Suprapubic skin (tissue), 4 donors: ENCODE measurements at regions not wholly inside any gene's neighbourhood (a gene's known extent, or its start where the extent isn't known, plus 50 kb on each side); places are given as distances from the start of the nearest gene placed in this dataset.

Source experiments
- DNase-seq, 2 donors: peaks; one replicate each; pipeline ENCODE4 v3.0.0-alpha.2; 2019; ENCODE audit warnings: low spot score in 2 of 2
- H3K27ac ChIP-seq: fragments of 200-600 bp; sonication (generic); one replicate; pipeline ENCODE4 v1.5.1; 2019
- H3K27me3 ChIP-seq: fragments of 200-600 bp; sonication (generic); one replicate; pipeline ENCODE4 v1.5.1; 2019
- H3K36me3 ChIP-seq: fragments of 200-600 bp; sonication (generic); one replicate; pipeline ENCODE4 v1.5.1; 2019
- H3K4me1 ChIP-seq: fragments of 200-600 bp; sonication (generic); one replicate; pipeline ENCODE4 v1.5.1; 2019
- H3K4me3 ChIP-seq: fragments of 200-600 bp; sonication (generic); one replicate; pipeline ENCODE4 v1.5.1; 2019; ENCODE audit warnings: mild to moderate bottlenecking
- H3K9me3 ChIP-seq: fragments of 200-600 bp; sonication (generic); one replicate; pipeline ENCODE4 v1.5.1; 2019
- EP300 ChIP-seq: sonication (generic); formaldehyde crosslinking; IDR thresholded peaks from one replicate; pipeline ENCODE4 v1.6.1; 2017; ENCODE audit warnings: antibody characterized with exemption
- POLR2A ChIP-seq, 2 donors: fragments of 450-650 bp; IDR thresholded peaks; one replicate each; pipeline ENCODE4 v1.6.1; 2017; ENCODE audit warnings: antibody characterized with exemption in 2 of 2, mild to moderate bottlenecking in 2 of 2, moderate library complexity in 2 of 2
- POLR2AphosphoS5 ChIP-seq, 3 donors: sonication (generic); formaldehyde crosslinking; IDR thresholded peaks; one replicate each; pipeline ENCODE4 v1.6.1; 2017; ENCODE audit warnings: antibody characterized with exemption in 3 of 3
- WGBS: methylation state at CpG from one replicate; pipeline ENCODE4 v1.1.5; 2018; 5-methylcytosine and 5-hydroxymethylcytosine counted together
- TF ChIP-seq, protein P1 (sequence below), 2 donors: fragments of 200-600 bp in 1 of 2; fragments of 450-650 bp in 1 of 2; sonication (generic) in 1 of 2; IDR thresholded peaks; one replicate each; pipeline ENCODE4 v1.5.1; 2016 to 2019; ENCODE audit warnings: antibody characterized with exemption in 2 of 2, mild to moderate bottlenecking in 1 of 2, moderate library complexity in 1 of 2

- TF ChIP-seq POLR2AphosphoS5 (IDR thresholded peaks at IDR 0.05) = no peak
- no peak for TF ChIP-seq EP300
- TF ChIP-seq POLR2A (IDR thresholded peaks at IDR 0.05) = no peak
- TF ChIP-seq, protein P1, sequence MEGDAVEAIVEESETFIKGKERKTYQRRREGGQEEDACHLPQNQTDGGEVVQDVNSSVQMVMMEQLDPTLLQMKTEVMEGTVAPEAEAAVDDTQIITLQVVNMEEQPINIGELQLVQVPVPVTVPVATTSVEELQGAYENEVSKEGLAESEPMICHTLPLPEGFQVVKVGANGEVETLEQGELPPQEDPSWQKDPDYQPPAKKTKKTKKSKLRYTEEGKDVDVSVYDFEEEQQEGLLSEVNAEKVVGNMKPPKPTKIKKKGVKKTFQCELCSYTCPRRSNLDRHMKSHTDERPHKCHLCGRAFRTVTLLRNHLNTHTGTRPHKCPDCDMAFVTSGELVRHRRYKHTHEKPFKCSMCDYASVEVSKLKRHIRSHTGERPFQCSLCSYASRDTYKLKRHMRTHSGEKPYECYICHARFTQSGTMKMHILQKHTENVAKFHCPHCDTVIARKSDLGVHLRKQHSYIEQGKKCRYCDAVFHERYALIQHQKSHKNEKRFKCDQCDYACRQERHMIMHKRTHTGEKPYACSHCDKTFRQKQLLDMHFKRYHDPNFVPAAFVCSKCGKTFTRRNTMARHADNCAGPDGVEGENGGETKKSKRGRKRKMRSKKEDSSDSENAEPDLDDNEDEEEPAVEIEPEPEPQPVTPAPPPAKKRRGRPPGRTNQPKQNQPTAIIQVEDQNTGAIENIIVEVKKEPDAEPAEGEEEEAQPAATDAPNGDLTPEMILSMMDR (IDR thresholded peaks at IDR 0.05) = no peak
- WGBS = 90% methylated on average over 2 of the region's 4 CpGs
- H3K4me3 ChIP-seq = no peak overlapping the region
- no peaks in the 10 kb centered on the region for H3K27me3 ChIP-seq
- H3K4me1 ChIP-seq = no peaks in the 10 kb centered on the region
- no peaks in the 10 kb centered on the region for H3K36me3 ChIP-seq
- H3K9me3 ChIP-seq = peaks cover 8% of the 10 kb centered on the region
- no peak overlapping the region for H3K27ac ChIP-seq
- no peak for DNase-seq
Observed at GRCh38 chr14:48417715-48418500, 742.5 kb upstream of the MDGA2 start.

- Histone ChIP-seq H3K4me3 (no peak overlapping the region), H3K36me3 (no peaks in the 10 kb centered on the region), H3K4me1 (no peaks in the 10 kb centered on the region), H3K9me3 (no peaks in the 10 kb centered on the region), H3K27me3 (no peaks in the 10 kb centered on the region), H3K27ac (no peak overlapping the region)
- WGBS = 75% methylated on average over 1 of the region's 1 CpG
- TF ChIP-seq POLR2AphosphoS5 (IDR thresholded peaks at IDR 0.05) (no peak), POLR2A (IDR thresholded peaks at IDR 0.05) (no peak), EP300 (no peak)
- TF ChIP-seq, protein P1 (IDR thresholded peaks at IDR 0.05) = no peak
- no peak for DNase-seq
Observed at GRCh38 chr14:48401321-48401720, 725.9 kb upstream of the MDGA2 start.

- H3K4me1 ChIP-seq = no peaks in the 10 kb centered on the region
- TF ChIP-seq, protein P1 (IDR thresholded peaks at IDR 0.05) = peak in 1 of 2 donors; percentile 41
- no peak for TF ChIP-seq EP300
- TF ChIP-seq POLR2AphosphoS5 (IDR thresholded peaks at IDR 0.05) = no peak
- no peak for TF ChIP-seq POLR2A (IDR thresholded peaks at IDR 0.05)
- no peaks in the 10 kb centered on the region for H3K36me3 ChIP-seq
- H3K27me3 ChIP-seq = no peaks in the 10 kb centered on the region
- no peak for DNase-seq
- H3K9me3 ChIP-seq = no peaks in the 10 kb centered on the region
- no peak overlapping the region for H3K4me3 ChIP-seq
- WGBS = 56% methylated on average over 2 of the region's 2 CpGs
- no peak overlapping the region for H3K27ac ChIP-seq
Observed at GRCh38 chr14:48398675-48399282, 723.4 kb upstream of the MDGA2 start.

DNA sequence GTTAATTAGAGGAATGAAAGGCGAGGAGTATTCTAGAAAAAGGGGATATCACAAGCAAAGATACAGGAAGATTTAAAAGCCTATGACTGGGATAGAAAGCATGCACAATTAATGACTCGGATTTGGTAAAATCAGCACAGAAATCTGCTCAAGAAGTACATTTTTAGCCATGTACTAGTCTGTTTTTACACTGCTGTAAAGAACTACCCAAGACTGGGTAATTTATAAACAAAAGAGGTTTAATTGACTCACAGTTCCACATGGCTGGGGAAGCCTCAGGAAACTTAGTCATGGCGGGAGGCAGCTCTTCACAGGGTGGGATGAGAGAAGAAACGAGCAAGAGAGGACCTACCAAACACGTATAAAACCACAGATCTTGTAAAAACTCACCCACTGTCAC is 716.3 kb upstream of the MDGA2 start:
- 66% methylated on average over 5 of the region's 5 CpGs for WGBS
- Histone ChIP-seq H3K4me3 (no peak overlapping the region), H3K27ac (no peak overlapping the region), H3K27me3 (no peaks in the 10 kb centered on the region), H3K36me3 (no peaks in the 10 kb centered on the region), H3K4me1 (no peaks in the 10 kb centered on the region), H3K9me3 (no peaks in the 10 kb centered on the region)
- no peak for TF ChIP-seq EP300
- TF ChIP-seq POLR2A (IDR thresholded peaks at IDR 0.05) = no peak
- TF ChIP-seq POLR2AphosphoS5 (IDR thresholded peaks at IDR 0.05) = no peak
- TF ChIP-seq, protein P1 (IDR thresholded peaks at IDR 0.05) = no peak
- DNase-seq = no peak

- no peaks in the 10 kb centered on the region for H3K36me3 ChIP-seq
Observed at GRCh38 chr14:48390346-48390745, 714.9 kb upstream of the MDGA2 start.

More at GRCh38 chr14:48390346-48390745, 714.9 kb upstream of the MDGA2 start:
- Histone ChIP-seq H3K27ac (no peak overlapping the region), H3K9me3 (no peaks in the 10 kb centered on the region), H3K27me3 (no peaks in the 10 kb centered on the region), H3K4me3 (no peak overlapping the region), H3K4me1 (no peaks in the 10 kb centered on the region)
- DNase-seq = no peak
- WGBS = 92% methylated on average over 2 of the region's 2 CpGs
- TF ChIP-seq POLR2AphosphoS5 (IDR thresholded peaks at IDR 0.05) (no peak), EP300 (no peak), POLR2A (IDR thresholded peaks at IDR 0.05) (no peak)
- TF ChIP-seq, protein P1 (IDR thresholded peaks at IDR 0.05) = no peak
